Stomach (tissue), 4 donors: ENCODE measurements at regions not wholly inside any gene's neighbourhood (a gene's known extent, or its start where the extent isn't known, plus 50 kb on each side); places are given as distances from the start of the nearest gene placed in this dataset.

ENCODE experiments used
- EP300 ChIP-seq: sonication (generic); formaldehyde crosslinking; IDR thresholded peaks from one replicate; pipeline ENCODE4 v1.6.1; 2017; ENCODE audit warnings: antibody characterized with exemption
- POLR2A ChIP-seq, 4 donors: fragments of 450-650 bp; IDR thresholded peaks; one replicate each; pipeline ENCODE4 v1.6.1; 2016; ENCODE audit warnings: antibody characterized with exemption in 4 of 4, control low read depth in 2 of 4, mild to moderate bottlenecking in 1 of 4, moderate library complexity in 1 of 4
- TF ChIP-seq, protein P1 (sequence below), 7 experiments: fragments of 450-650 bp in 4 of 7; fragments of 200-600 bp in 3 of 7; sonication (generic) in 3 of 7; IDR thresholded peaks; one replicate each; pipeline ENCODE4 v1.5.1; 2016 to 2019; ENCODE audit warnings: antibody characterized with exemption in 7 of 7, control low read depth in 2 of 7, mild to moderate bottlenecking in 1 of 7

DNA sequence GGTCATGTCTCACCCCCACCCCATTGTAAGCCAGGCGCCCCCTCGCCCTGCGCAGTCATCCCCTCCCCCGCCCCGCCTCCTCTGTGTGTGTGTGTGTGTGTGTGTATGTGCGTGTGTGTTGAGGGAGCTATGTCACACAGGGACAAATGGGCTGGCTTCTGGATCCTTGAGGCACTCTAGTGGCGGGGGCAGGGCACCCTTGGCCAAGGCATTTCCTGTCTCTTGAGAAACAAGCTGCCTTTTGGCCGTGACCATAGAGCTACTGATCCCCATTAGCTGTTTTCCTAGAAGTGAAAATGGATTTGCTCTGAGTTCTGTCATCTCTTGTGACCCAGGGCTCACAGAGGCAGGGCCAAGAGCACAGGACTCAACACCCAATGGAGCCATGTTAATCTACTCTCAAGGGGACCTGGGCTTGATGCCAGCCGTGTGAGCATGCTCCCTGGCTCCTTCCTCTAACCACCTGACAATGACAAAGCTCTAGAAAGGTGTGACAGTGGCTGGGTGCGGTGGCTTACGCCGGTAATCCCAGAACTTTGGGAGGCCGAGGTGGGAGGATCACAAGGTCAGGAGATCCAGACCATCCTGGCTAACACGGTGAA lies 162.5 kb upstream of the BCOR start:
- TF ChIP-seq, protein P1, sequence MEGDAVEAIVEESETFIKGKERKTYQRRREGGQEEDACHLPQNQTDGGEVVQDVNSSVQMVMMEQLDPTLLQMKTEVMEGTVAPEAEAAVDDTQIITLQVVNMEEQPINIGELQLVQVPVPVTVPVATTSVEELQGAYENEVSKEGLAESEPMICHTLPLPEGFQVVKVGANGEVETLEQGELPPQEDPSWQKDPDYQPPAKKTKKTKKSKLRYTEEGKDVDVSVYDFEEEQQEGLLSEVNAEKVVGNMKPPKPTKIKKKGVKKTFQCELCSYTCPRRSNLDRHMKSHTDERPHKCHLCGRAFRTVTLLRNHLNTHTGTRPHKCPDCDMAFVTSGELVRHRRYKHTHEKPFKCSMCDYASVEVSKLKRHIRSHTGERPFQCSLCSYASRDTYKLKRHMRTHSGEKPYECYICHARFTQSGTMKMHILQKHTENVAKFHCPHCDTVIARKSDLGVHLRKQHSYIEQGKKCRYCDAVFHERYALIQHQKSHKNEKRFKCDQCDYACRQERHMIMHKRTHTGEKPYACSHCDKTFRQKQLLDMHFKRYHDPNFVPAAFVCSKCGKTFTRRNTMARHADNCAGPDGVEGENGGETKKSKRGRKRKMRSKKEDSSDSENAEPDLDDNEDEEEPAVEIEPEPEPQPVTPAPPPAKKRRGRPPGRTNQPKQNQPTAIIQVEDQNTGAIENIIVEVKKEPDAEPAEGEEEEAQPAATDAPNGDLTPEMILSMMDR (IDR thresholded peaks at IDR 0.05), result no peak
- TF ChIP-seq POLR2A (IDR thresholded peaks at IDR 0.05) (no peak), EP300 (no peak)
